ENCODE measurements at regions not wholly inside any gene's neighbourhood (a gene's known extent, or its start where the extent isn't known, plus 50 kb on each side); places are given as distances from the start of the nearest gene placed in this dataset.

- TF ChIP-seq EP300 (IDR thresholded peaks at IDR 0.05) (no peak), CTCF (IDR thresholded peaks at IDR 0.05) (no peak)
Observed at GRCh38 chr20:24314053-24314452, 155.4 kb upstream of the SYNDIG1 start.
